RWPE2 (cell line): ENCODE measurements at regions not wholly inside any gene's neighbourhood (a gene's known extent, or its start where the extent isn't known, plus 50 kb on each side); places are given as distances from the start of the nearest gene placed in this dataset.

Source experiments
- ATAC-seq: fragments of 200-7000 bp; cut with Tn5 transposase; 3 replicates; pipeline ENCODE4 v1.9.1; 2021; ENCODE audit warnings: low read depth
- DNase-seq: peaks from one replicate; pipeline ENCODE4 v3.0.0-alpha.2; 2020; ENCODE audit warnings: low spot score
- H3K27ac ChIP-seq: fragments of 450-650 bp; 2 replicates; pipeline ENCODE4 v1.5.1; 2017; ENCODE audit warnings: mild to moderate bottlenecking; ENCODE audit not compliant: poor library complexity, severe bottlenecking
- H3K27me3 ChIP-seq: fragments of 250-450 bp; sonication (Bioruptor Pico); 2 replicates; pipeline ENCODE4 v1.5.1; 2021; ENCODE audit warnings: mild to moderate bottlenecking, moderate library complexity; ENCODE audit not compliant: insufficient read depth, poor library complexity, severe bottlenecking
- H3K36me3 ChIP-seq: fragments of 250-450 bp; sonication (Bioruptor Pico); 2 replicates; pipeline ENCODE4 v1.5.1; 2020; ENCODE audit warnings: low read depth, mild to moderate bottlenecking, moderate library complexity
- H3K4me1 ChIP-seq: fragments of 250-450 bp; sonication (Bioruptor Pico); 2 replicates; pipeline ENCODE4 v1.5.1; 2021; ENCODE audit warnings: mild to moderate bottlenecking, moderate library complexity; ENCODE audit not compliant: insufficient read depth, poor library complexity, severe bottlenecking
- H3K4me3 ChIP-seq: fragments of 250-450 bp; sonication (Bioruptor Pico); 2 replicates; pipeline ENCODE4 v1.5.1; 2021; ENCODE audit warnings: mild to moderate bottlenecking, moderate library complexity; ENCODE audit not compliant: severe bottlenecking
- H3K9me3 ChIP-seq: fragments of 250-450 bp; sonication (Bioruptor Pico); 2 replicates; pipeline ENCODE4 v1.5.1; 2021; ENCODE audit warnings: mild to moderate bottlenecking, moderate library complexity; ENCODE audit not compliant: severe bottlenecking
- TF ChIP-seq, protein P1 (sequence below): fragments of 450-650 bp; IDR thresholded peaks from one replicate; pipeline ENCODE4 v1.5.1; 2017; ENCODE audit warnings: mild to moderate bottlenecking, moderate library complexity; ENCODE audit not compliant: poor library complexity, severe bottlenecking

DNA sequence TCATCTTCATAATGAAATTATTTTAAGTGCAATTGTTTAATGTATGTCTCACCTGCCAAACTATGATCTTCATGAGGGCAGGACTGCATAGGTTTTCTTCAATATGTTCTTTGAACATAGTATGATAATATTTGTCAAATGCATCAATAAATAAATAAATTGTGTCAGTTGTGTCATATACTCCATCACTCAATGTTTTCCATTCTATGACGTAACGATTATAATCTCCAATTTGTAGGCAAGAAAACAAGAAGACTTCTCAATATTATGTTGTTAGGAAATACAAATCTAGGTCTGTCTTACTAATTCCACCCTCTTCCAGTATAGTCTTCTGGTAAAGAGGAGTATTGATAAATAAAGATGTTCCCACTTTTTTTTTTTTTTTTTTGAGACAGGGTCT is 858.1 kb downstream of the MAFB start:
- DNase-seq (no peak), ATAC-seq (no peak)
- no peaks in the 10 kb centered on the region for H3K9me3 ChIP-seq
- H3K4me3 ChIP-seq, result no peak overlapping the region
- no peak overlapping the region for H3K27ac ChIP-seq
- H3K4me1 ChIP-seq, result no peaks in the 10 kb centered on the region
- no peaks in the 10 kb centered on the region for H3K36me3 ChIP-seq
- H3K27me3 ChIP-seq, result no peaks in the 10 kb centered on the region
- TF ChIP-seq, protein P1, sequence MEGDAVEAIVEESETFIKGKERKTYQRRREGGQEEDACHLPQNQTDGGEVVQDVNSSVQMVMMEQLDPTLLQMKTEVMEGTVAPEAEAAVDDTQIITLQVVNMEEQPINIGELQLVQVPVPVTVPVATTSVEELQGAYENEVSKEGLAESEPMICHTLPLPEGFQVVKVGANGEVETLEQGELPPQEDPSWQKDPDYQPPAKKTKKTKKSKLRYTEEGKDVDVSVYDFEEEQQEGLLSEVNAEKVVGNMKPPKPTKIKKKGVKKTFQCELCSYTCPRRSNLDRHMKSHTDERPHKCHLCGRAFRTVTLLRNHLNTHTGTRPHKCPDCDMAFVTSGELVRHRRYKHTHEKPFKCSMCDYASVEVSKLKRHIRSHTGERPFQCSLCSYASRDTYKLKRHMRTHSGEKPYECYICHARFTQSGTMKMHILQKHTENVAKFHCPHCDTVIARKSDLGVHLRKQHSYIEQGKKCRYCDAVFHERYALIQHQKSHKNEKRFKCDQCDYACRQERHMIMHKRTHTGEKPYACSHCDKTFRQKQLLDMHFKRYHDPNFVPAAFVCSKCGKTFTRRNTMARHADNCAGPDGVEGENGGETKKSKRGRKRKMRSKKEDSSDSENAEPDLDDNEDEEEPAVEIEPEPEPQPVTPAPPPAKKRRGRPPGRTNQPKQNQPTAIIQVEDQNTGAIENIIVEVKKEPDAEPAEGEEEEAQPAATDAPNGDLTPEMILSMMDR, result no peak

GRCh38 chr20:39829661-39830060 is 859.4 kb downstream of the MAFB start:
- no peak overlapping the region for H3K27ac ChIP-seq
- no peaks in the 10 kb centered on the region for H3K9me3 ChIP-seq
- ATAC-seq (no peak), DNase-seq (no peak)
- H3K27me3 ChIP-seq, result no peaks in the 10 kb centered on the region
- H3K36me3 ChIP-seq, result no peaks in the 10 kb centered on the region
- TF ChIP-seq, protein P1, result no peak
- H3K4me3 ChIP-seq, result no peak overlapping the region
- no peaks in the 10 kb centered on the region for H3K4me1 ChIP-seq

DNA sequence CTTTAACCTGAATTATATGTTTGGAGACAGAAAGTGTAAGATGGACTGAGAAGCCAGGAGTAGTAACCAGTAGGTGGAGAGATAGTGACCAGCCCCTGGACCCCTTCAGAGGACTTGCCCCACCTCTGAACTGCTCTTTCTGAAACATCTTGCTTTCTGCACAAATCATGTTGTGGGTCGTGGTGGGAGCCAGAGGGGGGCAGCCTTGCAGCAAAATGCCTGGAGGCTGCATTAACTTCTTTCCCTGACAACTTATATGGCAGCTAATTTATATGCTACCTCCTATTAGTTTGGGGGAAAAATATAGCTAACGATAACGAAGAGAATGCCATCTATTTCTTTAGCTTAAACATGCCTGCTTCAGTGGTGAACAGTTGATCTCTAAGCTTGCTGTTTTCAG is 859.8 kb downstream of the MAFB start:
- DNase-seq (no peak), ATAC-seq (no peak)
- H3K4me3 ChIP-seq, result no peak overlapping the region
- TF ChIP-seq, protein P1, result no peak
- no peaks in the 10 kb centered on the region for H3K4me1 ChIP-seq
- no peaks in the 10 kb centered on the region for H3K36me3 ChIP-seq
- H3K27me3 ChIP-seq, result no peaks in the 10 kb centered on the region
- no peak overlapping the region for H3K27ac ChIP-seq
- no peaks in the 10 kb centered on the region for H3K9me3 ChIP-seq

- H3K27ac ChIP-seq, result peak overlapping the region; percentile 20
- DNase-seq, result no peak
- peak; percentile 32; the same call in 2 of the 3 replicates for ATAC-seq
- no peaks in the 10 kb centered on the region for H3K36me3 ChIP-seq
- no peaks in the 10 kb centered on the region for H3K27me3 ChIP-seq
- H3K4me1 ChIP-seq, result no peaks in the 10 kb centered on the region
- TF ChIP-seq, protein P1, result no peak
- no peaks in the 10 kb centered on the region for H3K9me3 ChIP-seq
- no peak overlapping the region for H3K4me3 ChIP-seq
Measured at GRCh38 chr20:39825950-39826349, 863.1 kb downstream of the MAFB start.

DNA sequence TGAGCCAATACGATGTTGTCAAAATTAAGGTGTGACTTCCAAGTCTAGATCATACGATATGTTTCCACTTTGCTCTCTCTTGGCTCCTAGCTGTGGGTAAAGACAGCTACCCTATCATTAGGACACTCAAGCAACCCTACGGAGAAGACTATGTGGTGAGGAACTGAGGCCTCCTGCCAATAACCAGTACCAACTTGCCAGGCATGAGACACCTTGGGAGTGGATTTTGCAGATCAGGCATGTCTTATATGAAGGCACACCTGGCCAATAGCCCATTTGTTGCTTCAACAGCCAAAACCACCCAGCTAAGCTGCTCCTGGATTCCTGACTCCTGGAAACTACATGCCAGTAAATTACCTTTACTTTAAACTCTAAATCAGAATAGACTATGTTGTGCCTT is 863.4 kb downstream of the DHX35 start:
- Histone ChIP-seq H3K36me3 (no peaks in the 10 kb centered on the region), H3K4me3 (no peak overlapping the region), H3K27ac (peak overlapping the region; percentile 20), H3K9me3 (no peaks in the 10 kb centered on the region), H3K4me1 (no peaks in the 10 kb centered on the region), H3K27me3 (no peaks in the 10 kb centered on the region)
- TF ChIP-seq, protein P1, result no peak
- DNase-seq (no peak), ATAC-seq (peak; percentile 66)
